Brain microvascular endothelial cell (primary cell): ENCODE measurements at regions not wholly inside any gene's neighbourhood (a gene's known extent, or its start where the extent isn't known, plus 50 kb on each side); places are given as distances from the start of the nearest gene placed in this dataset.

Source experiments
- DNase-seq: peaks from one replicate; pipeline ENCODE4 v3.0.0-alpha.2; 2020
- H3K27ac ChIP-seq: fragments of 250-450 bp; sonication (Bioruptor Pico); 2 replicates; pipeline ENCODE4 v1.5.1; 2020; ENCODE audit warnings: mild to moderate bottlenecking, moderate library complexity
- H3K27me3 ChIP-seq: fragments of 250-450 bp; sonication (Bioruptor Pico); replicated peaks from 2 replicates; pipeline ENCODE4 v1.5.1; 2020; ENCODE audit warnings: mild to moderate bottlenecking
- H3K36me3 ChIP-seq: fragments of 250-450 bp; sonication (Bioruptor Pico); replicated peaks from 2 replicates; pipeline ENCODE4 v1.5.1; 2020; ENCODE audit warnings: mild to moderate bottlenecking
- H3K4me3 ChIP-seq: 2 replicates; pipeline ENCODE4 v1.5.1; 2011; ENCODE audit warnings: low read depth, mild to moderate bottlenecking, control low read depth, low read length, moderate library complexity
- CTCF ChIP-seq: IDR thresholded peaks from 2 replicates; pipeline ENCODE4 v1.5.1; 2011; ENCODE audit warnings: low read depth, mild to moderate bottlenecking, moderate library complexity, low read length, control low read depth, inconsistent platforms; ENCODE audit errors: missing control alignments
- in situ Hi-C: cut with HindIII; loops from 2 replicates; pipeline ENCODE4 v1.10.0; 2017; ENCODE audit warnings: low sequenced_read_pairs, low pct_ligation_motif_present

- TF ChIP-seq CTCF = no peak
Measured at GRCh38 chr7:35375516-35375915, 121.6 kb upstream of the TBX20 start.

GRCh38 chr7:35374858-35375257 lies 121.0 kb upstream of the TBX20 start:
- no peak for TF ChIP-seq CTCF
- Histone ChIP-seq H3K27ac (no peak overlapping the region), H3K27me3 (no peaks in the 10 kb centered on the region), H3K36me3 (no peaks in the 10 kb centered on the region), H3K4me3 (no peak overlapping the region)
- in situ Hi-C loops = no loop called here
- no peak for DNase-seq

More at GRCh38 chr7:35375516-35375915, 121.6 kb upstream of the TBX20 start:
- DNase-seq = no peak
- no peaks in the 10 kb centered on the region for H3K36me3 ChIP-seq
- in situ Hi-C loops = no loop called here
- H3K27me3 ChIP-seq = no peaks in the 10 kb centered on the region
- H3K4me3 ChIP-seq = no peak overlapping the region
- H3K27ac ChIP-seq = no peak overlapping the region

- no peak for TF ChIP-seq CTCF
- H3K4me3 ChIP-seq = no peak overlapping the region
- in situ Hi-C loops = no loop called here
- no peak overlapping the region for H3K27ac ChIP-seq
- H3K36me3 ChIP-seq = no peaks in the 10 kb centered on the region
- DNase-seq = no peak
- H3K27me3 ChIP-seq = no peaks in the 10 kb centered on the region
Measured at GRCh38 chr7:35371221-35371620, 117.3 kb upstream of the TBX20 start.

- Histone ChIP-seq H3K36me3 (no peaks in the 10 kb centered on the region), H3K27ac (no peak overlapping the region), H3K4me3 (no peak overlapping the region), H3K27me3 (no peaks in the 10 kb centered on the region)
- no peak for DNase-seq
- TF ChIP-seq CTCF = no peak
- in situ Hi-C loops = no loop called here
Measured at GRCh38 chr7:35370687-35371086, 116.8 kb upstream of the TBX20 start.

GRCh38 chr7:35366167-35367155 lies 112.6 kb upstream of the TBX20 start:
- in situ Hi-C loops = no loop called here
- H3K36me3 ChIP-seq = no peaks in the 10 kb centered on the region
- no peak overlapping the region for H3K4me3 ChIP-seq
- no peaks in the 10 kb centered on the region for H3K27me3 ChIP-seq
- H3K27ac ChIP-seq = no peak overlapping the region
- no peak for TF ChIP-seq CTCF
- DNase-seq = no peak
